A673 (cell line): ENCODE measurements at regions not wholly inside any gene's neighbourhood (a gene's known extent, or its start where the extent isn't known, plus 50 kb on each side); places are given as distances from the start of the nearest gene placed in this dataset.

Source experiments
- CTCF ChIP-seq: fragments of 300-800, 200-600 bp; sonication (generic); conservative IDR thresholded peaks from 2 replicates; pipeline ENCODE4 v1.5.1; 2017; ENCODE audit warnings: low read depth, mild to moderate bottlenecking, antibody characterized with exemption, low read length, moderate library complexity, mixed read lengths
- EZH2 ChIP-seq: fragments of 200-600 bp; sonication (generic); IDR thresholded peaks from 2 replicates; pipeline ENCODE4 v1.6.1; 2017; ENCODE audit warnings: borderline replicate concordance, low read depth, mild to moderate bottlenecking, mixed read lengths, antibody characterized with exemption, low read length; ENCODE audit not compliant: poor library complexity, severe bottlenecking

GRCh38 chr13:61852116-61852619 is 436.5 kb upstream of the PCDH20 start:
- no peak for TF ChIP-seq CTCF
- no peak for TF ChIP-seq EZH2
